ENCODE measurements at regions not wholly inside any gene's neighbourhood (a gene's known extent, or its start where the extent isn't known, plus 50 kb on each side); places are given as distances from the start of the nearest gene placed in this dataset.

DNA sequence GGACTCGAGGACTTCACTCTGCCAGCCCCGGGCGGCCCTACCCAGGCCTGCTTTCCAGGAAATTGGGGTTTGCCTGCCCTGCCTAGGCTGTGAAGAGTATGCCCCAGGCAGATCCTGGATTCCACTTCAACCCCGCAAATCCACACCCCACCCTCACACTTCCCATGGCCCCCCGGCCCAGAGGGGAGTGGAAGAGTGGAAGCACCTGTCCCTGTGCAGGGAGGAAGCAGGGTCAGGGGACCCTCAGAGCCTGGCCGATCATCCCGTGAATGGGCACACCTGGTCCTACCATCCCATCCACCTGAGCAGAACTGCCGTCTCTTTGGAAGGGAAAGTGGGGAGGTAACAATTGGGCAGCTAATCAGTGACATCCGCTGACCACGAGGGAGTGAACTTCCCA is 245.2 kb downstream of the EIPR1 start:
- H3K9me3 ChIP-seq (ENCODE audit: control insufficient read depth in 1 of 2, insufficient read depth in 1 of 2, low read depth in 1 of 2, low read length in 2 of 2), result no peaks in the 10 kb centered on the region
- ChIA-PET POLR2A (no interaction called here), RAD21 (ENCODE audit: low non-redundant PET in 1 of 2, low total read pairs in 2 of 2, uncharacterized antibody in 2 of 2, unreplicated experiment in 2 of 2) (no interaction called here), CTCF (no interaction called here)
- H3K4me3 ChIP-seq (replicated peaks in 1 of 2; ENCODE audit: low read depth in 1 of 2, low read length in 2 of 2), result no peak overlapping the region
- intact Hi-C loops (cut with micrococcal nuclease), result no loop called here
- no peak for ATAC-seq
- no peak overlapping the region for H3K27ac ChIP-seq (ENCODE audit: low read depth, low read length)
- no peaks in the 10 kb centered on the region for H3K79me2 ChIP-seq (ENCODE audit: insufficient read depth, low read length)
- H4K20me1 ChIP-seq (ENCODE audit: insufficient read depth), result no peaks in the 10 kb centered on the region
- DNase-seq (ENCODE audit: low read depth, low spot score), result no peak
- H3K9ac ChIP-seq (ENCODE audit: low read length), result no peak overlapping the region
- H3K9me2 ChIP-seq (ENCODE audit: insufficient read depth), result no peaks in the 10 kb centered on the region
- TF ChIP-seq, protein P1, sequence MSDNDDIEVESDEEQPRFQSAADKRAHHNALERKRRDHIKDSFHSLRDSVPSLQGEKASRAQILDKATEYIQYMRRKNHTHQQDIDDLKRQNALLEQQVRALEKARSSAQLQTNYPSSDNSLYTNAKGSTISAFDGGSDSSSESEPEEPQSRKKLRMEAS (IDR thresholded peaks at IDR 0.05), result no peak
- no peak for TF ChIP-seq EZH2 (IDR thresholded peaks at IDR 0.05)
- no peak for TF ChIP-seq SIN3A (IDR thresholded peaks at IDR 0.05; ENCODE audit: low read depth)
- TF ChIP-seq CBX3 (IDR thresholded peaks at IDR 0.05; ENCODE audit: low read depth), result no peak
- TF ChIP-seq, protein P2, sequence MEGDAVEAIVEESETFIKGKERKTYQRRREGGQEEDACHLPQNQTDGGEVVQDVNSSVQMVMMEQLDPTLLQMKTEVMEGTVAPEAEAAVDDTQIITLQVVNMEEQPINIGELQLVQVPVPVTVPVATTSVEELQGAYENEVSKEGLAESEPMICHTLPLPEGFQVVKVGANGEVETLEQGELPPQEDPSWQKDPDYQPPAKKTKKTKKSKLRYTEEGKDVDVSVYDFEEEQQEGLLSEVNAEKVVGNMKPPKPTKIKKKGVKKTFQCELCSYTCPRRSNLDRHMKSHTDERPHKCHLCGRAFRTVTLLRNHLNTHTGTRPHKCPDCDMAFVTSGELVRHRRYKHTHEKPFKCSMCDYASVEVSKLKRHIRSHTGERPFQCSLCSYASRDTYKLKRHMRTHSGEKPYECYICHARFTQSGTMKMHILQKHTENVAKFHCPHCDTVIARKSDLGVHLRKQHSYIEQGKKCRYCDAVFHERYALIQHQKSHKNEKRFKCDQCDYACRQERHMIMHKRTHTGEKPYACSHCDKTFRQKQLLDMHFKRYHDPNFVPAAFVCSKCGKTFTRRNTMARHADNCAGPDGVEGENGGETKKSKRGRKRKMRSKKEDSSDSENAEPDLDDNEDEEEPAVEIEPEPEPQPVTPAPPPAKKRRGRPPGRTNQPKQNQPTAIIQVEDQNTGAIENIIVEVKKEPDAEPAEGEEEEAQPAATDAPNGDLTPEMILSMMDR (IDR thresholded peaks at IDR 0.05 in 2 of 3, conservative IDR thresholded peaks at IDR 0.05 in 1 of 3; ENCODE audit: borderline replicate concordance in 1 of 3, insufficient read depth in 1 of 3, low read depth in 2 of 3, low read length in 2 of 3), result no peak
- H3K4me2 ChIP-seq (ENCODE audit: low read length), result no peak overlapping the region
- H3K36me3 ChIP-seq (ENCODE audit: control insufficient read depth in 1 of 2, insufficient read depth in 2 of 2, low read length in 2 of 2), result no peaks in the 10 kb centered on the region
- H3K27me3 ChIP-seq (ENCODE audit: insufficient read depth, low read length), result no peaks in the 10 kb centered on the region
- no TSS peak for BruUV-seq (replicated peaks)
- no peaks in the 10 kb centered on the region for H3K4me1 ChIP-seq (ENCODE audit: control insufficient read depth in 1 of 2, insufficient read depth in 2 of 2, low read length in 2 of 2)
- no peak overlapping the region for H2AFZ ChIP-seq (ENCODE audit: low read depth, low read length, poor library complexity, severe bottlenecking)

DNA sequence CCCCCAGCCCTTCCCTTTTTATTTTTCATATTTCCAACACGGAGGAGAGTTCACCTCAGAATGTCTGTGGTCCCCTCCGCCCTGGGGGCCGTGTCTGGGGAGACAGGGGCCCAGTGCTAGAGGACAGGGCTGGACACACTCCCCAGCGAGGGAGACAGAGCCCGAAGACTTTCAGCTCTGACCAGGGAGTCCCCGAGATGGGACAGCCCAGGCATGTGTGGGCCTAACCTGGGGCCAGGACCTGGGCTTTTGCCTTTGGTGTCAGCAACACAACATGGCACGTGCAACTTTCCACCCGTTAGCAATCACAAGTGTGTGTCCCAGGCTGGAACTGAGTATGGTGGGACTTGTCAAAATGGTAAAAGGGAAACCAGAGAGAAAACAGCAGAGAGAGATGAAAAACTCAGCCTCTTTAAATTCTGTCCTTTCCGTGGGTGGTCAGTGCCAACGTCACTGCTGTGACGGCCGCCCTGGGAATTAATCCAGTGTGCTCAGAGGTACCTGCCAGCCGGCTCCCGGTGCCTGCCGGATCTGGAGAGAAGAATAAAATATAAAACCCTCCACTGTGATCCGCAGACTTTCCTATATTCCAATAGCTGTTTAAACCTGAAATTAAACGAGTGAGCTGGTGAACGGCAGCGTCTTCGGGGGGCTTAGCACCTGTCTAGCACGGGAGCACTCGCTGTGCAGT is 245.8 kb downstream of the EIPR1 start:
- intact Hi-C loops (cut with micrococcal nuclease), result no loop called here
- no peak for ATAC-seq
- POLR2A ChIA-PET, result no interaction called here
- CTCF ChIA-PET, result no interaction called here
- H3K9me2 ChIP-seq (ENCODE audit: insufficient read depth), result no peaks in the 10 kb centered on the region
- no peaks in the 10 kb centered on the region for H3K79me2 ChIP-seq (ENCODE audit: insufficient read depth, low read length)
- H3K9me3 ChIP-seq (ENCODE audit: control insufficient read depth in 1 of 2, insufficient read depth in 1 of 2, low read depth in 1 of 2, low read length in 2 of 2), result no peaks in the 10 kb centered on the region
- no peaks in the 10 kb centered on the region for H4K20me1 ChIP-seq (ENCODE audit: insufficient read depth)
- H3K4me3 ChIP-seq (replicated peaks in 1 of 2; ENCODE audit: low read depth in 1 of 2, low read length in 2 of 2), result no peak overlapping the region
- no peak overlapping the region for H3K9ac ChIP-seq (ENCODE audit: low read length)
- DNase-seq (ENCODE audit: low read depth, low spot score), result no peak
- no peak overlapping the region for H3K27ac ChIP-seq (ENCODE audit: low read depth, low read length)
- no peaks in the 10 kb centered on the region for H3K4me1 ChIP-seq (ENCODE audit: control insufficient read depth in 1 of 2, insufficient read depth in 2 of 2, low read length in 2 of 2)
- H3K36me3 ChIP-seq (ENCODE audit: control insufficient read depth in 1 of 2, insufficient read depth in 2 of 2, low read length in 2 of 2), result no peaks in the 10 kb centered on the region
- H2AFZ ChIP-seq (ENCODE audit: low read depth, low read length, poor library complexity, severe bottlenecking), result no peak overlapping the region
- no peak overlapping the region for H3K4me2 ChIP-seq (ENCODE audit: low read length)
- RAD21 ChIA-PET (ENCODE audit: low non-redundant PET in 1 of 2, low total read pairs in 2 of 2, uncharacterized antibody in 2 of 2, unreplicated experiment in 2 of 2), result no interaction called here
- no peaks in the 10 kb centered on the region for H3K27me3 ChIP-seq (ENCODE audit: insufficient read depth, low read length)
- no TSS peak for BruUV-seq (replicated peaks)
- TF ChIP-seq, protein P1 (IDR thresholded peaks at IDR 0.05), result no peak
- TF ChIP-seq, protein P2 (IDR thresholded peaks at IDR 0.05 in 2 of 3, conservative IDR thresholded peaks at IDR 0.05 in 1 of 3; ENCODE audit: borderline replicate concordance in 1 of 3, insufficient read depth in 1 of 3, low read depth in 2 of 3, low read length in 2 of 3), result no peak
- TF ChIP-seq, protein P3, sequence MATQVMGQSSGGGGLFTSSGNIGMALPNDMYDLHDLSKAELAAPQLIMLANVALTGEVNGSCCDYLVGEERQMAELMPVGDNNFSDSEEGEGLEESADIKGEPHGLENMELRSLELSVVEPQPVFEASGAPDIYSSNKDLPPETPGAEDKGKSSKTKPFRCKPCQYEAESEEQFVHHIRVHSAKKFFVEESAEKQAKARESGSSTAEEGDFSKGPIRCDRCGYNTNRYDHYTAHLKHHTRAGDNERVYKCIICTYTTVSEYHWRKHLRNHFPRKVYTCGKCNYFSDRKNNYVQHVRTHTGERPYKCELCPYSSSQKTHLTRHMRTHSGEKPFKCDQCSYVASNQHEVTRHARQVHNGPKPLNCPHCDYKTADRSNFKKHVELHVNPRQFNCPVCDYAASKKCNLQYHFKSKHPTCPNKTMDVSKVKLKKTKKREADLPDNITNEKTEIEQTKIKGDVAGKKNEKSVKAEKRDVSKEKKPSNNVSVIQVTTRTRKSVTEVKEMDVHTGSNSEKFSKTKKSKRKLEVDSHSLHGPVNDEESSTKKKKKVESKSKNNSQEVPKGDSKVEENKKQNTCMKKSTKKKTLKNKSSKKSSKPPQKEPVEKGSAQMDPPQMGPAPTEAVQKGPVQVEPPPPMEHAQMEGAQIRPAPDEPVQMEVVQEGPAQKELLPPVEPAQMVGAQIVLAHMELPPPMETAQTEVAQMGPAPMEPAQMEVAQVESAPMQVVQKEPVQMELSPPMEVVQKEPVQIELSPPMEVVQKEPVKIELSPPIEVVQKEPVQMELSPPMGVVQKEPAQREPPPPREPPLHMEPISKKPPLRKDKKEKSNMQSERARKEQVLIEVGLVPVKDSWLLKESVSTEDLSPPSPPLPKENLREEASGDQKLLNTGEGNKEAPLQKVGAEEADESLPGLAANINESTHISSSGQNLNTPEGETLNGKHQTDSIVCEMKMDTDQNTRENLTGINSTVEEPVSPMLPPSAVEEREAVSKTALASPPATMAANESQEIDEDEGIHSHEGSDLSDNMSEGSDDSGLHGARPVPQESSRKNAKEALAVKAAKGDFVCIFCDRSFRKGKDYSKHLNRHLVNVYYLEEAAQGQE (IDR thresholded peaks at IDR 0.05; ENCODE audit: low read depth), result no peak
- no peak for TF ChIP-seq FOSL1 (IDR thresholded peaks at IDR 0.05; ENCODE audit: low read depth)

Measured in HCT116 (cell line).